ENCODE measurements at regions not wholly inside any gene's neighbourhood (a gene's known extent, or its start where the extent isn't known, plus 50 kb on each side); places are given as distances from the start of the nearest gene placed in this dataset.

DNA sequence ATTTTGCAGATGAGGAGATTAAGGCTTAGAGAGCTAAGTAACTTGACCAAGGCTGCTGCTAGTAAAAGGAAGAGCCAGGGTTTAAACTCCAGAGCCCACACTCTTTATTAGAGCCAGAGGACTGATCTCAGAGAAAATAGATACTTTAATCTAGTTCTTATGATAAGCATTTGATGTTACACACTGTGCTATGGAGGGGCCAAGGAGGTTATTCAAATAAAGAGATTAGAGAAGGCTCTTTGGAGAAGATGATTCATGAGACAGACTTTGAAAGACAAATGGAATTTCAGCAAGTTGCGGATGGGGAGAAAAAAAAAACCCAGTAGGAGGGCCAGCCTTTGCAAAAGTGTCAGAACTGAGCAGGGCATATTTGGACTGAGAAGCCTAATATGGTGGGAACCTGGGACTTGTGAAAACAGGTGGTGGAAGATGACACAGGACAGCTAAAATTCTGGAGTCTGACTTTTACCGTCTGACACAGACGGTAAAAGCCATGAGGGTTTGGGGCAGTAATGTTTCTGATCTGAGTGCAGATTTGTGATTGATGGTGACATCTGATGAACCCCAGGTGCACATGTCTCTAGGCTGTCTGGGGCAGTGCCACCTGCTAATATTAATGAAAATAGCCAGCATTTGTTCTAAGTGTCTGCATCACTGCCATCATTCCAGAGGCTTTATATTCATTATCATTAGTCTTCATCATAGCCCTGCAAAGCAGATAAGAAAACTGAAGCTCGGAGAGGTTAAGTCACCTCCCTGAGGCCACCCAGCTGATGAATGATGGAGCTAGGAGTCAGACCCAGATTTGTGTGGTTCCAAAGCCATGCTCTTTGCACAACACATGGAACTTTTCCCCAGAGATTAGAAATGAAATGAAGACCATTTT lies 65.3 kb upstream of the CXCL14 start:
- H3K4me1 ChIP-seq = peaks cover 0 to 12% (median 0%) of the 10 kb centered on the region in 4 donors
- H3K27ac ChIP-seq = no peak overlapping the region
- DNase-seq (ENCODE audit: low spot score in 2 of 2) = no peak
- no peak for TF ChIP-seq POLR2A (IDR thresholded peaks at IDR 0.05)
- TF ChIP-seq, protein P1, sequence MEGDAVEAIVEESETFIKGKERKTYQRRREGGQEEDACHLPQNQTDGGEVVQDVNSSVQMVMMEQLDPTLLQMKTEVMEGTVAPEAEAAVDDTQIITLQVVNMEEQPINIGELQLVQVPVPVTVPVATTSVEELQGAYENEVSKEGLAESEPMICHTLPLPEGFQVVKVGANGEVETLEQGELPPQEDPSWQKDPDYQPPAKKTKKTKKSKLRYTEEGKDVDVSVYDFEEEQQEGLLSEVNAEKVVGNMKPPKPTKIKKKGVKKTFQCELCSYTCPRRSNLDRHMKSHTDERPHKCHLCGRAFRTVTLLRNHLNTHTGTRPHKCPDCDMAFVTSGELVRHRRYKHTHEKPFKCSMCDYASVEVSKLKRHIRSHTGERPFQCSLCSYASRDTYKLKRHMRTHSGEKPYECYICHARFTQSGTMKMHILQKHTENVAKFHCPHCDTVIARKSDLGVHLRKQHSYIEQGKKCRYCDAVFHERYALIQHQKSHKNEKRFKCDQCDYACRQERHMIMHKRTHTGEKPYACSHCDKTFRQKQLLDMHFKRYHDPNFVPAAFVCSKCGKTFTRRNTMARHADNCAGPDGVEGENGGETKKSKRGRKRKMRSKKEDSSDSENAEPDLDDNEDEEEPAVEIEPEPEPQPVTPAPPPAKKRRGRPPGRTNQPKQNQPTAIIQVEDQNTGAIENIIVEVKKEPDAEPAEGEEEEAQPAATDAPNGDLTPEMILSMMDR (IDR thresholded peaks at IDR 0.05) = no peak
- no peak for TF ChIP-seq EP300 (IDR thresholded peaks at IDR 0.05)
- H3K36me3 ChIP-seq = no peaks in the 10 kb centered on the region
- no peaks in the 10 kb centered on the region for H3K9me3 ChIP-seq
- whole genome bisulfite sequencing, 2 donors = 61 to 84% methylated on average over 4 of the region's 4 CpGs
- no peaks in the 10 kb centered on the region for H3K27me3 ChIP-seq
- H3K4me3 ChIP-seq = no peak overlapping the region

DNA sequence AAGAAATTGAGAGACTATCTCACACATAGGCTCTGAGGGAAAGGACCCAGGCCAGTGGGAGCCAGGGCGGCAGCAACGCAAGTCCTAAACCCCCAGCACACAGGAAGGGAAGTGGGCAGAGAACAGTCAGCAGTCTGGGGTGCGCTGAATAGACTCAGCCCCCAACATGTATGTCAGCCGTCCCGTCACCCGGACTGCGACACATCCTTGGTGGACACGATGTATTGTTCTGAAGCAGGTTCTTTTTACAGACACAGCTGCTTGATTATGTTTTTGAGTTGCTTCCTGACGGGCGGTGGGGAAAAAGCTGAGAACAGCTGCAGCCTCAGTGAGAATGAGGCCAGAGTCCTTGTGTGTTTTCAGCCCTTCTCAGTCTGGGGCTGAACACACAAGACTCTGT lies 64.1 kb upstream of the CXCL14 start:
- H3K4me3 ChIP-seq = no peak overlapping the region
- H3K36me3 ChIP-seq = no peaks in the 10 kb centered on the region
- no peaks in the 10 kb centered on the region for H3K27me3 ChIP-seq
- H3K9me3 ChIP-seq = no peaks in the 10 kb centered on the region
- DNase-seq (ENCODE audit: low spot score in 2 of 2) = no peak
- TF ChIP-seq POLR2A (IDR thresholded peaks at IDR 0.05) = no peak
- TF ChIP-seq, protein P1 (IDR thresholded peaks at IDR 0.05) = no peak
- H3K4me1 ChIP-seq = peaks cover 0 to 12% (median 0%) of the 10 kb centered on the region in 4 donors
- WGBS, 2 donors = 92% methylated on average over 10 of the region's 10 CpGs
- H3K27ac ChIP-seq = no peak overlapping the region

DNA sequence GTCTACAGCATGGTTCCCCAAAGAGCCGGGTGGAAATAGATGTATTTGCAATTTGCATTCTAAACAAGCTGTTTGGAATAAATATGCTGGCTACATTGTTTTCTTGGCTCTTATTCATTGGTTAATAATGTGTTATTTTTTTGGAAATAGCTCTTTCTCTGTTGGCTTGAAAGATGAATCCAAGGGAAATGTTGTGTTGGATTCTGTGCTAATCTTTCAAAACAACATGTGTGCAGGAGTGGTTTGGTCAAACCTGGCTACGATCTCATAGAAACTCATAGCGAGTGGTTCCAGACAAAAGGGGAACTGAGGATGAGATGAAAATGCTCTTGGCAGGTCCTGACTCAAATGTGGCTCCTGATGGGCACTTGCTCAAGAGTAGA lies 63.7 kb upstream of the CXCL14 start:
- Histone ChIP-seq H3K4me3 (no peak overlapping the region), H3K27ac (no peak overlapping the region), H3K9me3 (no peaks in the 10 kb centered on the region), H3K4me1 (peaks cover 0 to 12% (median 0%) of the 10 kb centered on the region in 4 donors), H3K27me3 (no peaks in the 10 kb centered on the region), H3K36me3 (no peaks in the 10 kb centered on the region)
- DNase-seq (ENCODE audit: low spot score in 2 of 2) = no peak
- TF ChIP-seq, protein P1 (IDR thresholded peaks at IDR 0.05) = no peak
- no peak for TF ChIP-seq POLR2A (IDR thresholded peaks at IDR 0.05)
- no peak for TF ChIP-seq EP300 (IDR thresholded peaks at IDR 0.05)
- whole genome bisulfite sequencing, 2 donors = 66 to 76% methylated on average over 3 of the region's 3 CpGs

DNA sequence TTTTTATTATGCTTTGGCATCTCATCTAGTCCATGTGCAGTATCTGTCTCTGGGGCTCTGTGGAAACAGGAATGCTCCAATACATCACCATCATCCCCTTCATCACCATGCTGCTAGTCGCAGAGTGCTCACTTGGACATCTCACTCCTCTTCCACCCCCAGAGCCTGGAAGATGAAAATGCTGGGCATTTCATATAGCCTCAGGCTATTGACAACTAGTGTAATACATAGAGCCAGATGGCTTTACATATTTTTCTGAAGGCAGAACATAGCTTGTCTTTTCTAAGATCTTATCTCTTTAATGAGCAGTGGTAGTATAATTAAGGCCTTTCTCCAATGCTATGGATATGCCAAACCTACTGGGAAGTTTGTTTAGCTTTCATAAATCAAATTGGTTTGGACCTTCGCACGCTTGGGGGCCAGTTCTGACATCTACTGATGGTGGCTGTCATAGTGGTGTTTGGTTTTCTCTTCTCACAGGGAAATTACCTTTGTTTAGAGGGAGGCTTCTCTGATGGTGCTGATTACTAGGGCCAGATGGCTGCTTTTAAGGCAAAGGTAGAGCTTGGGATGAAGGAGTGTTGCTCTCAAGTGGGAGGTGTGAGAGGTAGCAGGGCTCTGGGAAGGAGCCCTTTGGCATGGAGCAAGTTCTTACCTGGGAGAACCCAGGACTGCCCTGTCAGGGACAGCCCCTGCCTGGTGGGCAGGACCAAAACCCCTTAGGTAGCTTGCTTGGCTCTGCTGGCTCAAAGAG lies 63.1 kb upstream of the CXCL14 start:
- H3K4me3 ChIP-seq = no peak overlapping the region
- no peak overlapping the region for H3K27ac ChIP-seq
- TF ChIP-seq, protein P1 (IDR thresholded peaks at IDR 0.05) = no peak
- TF ChIP-seq EP300 (IDR thresholded peaks at IDR 0.05) (no peak), POLR2A (IDR thresholded peaks at IDR 0.05) (no peak)
- 61 to 90% methylated on average over 3 of the region's 3 CpGs for WGBS, 2 donors
- H3K27me3 ChIP-seq = no peaks in the 10 kb centered on the region
- H3K9me3 ChIP-seq = no peaks in the 10 kb centered on the region
- H3K4me1 ChIP-seq = peaks cover 0 to 12% (median 0%) of the 10 kb centered on the region in 4 donors
- H3K36me3 ChIP-seq = no peaks in the 10 kb centered on the region
- DNase-seq (ENCODE audit: low spot score in 2 of 2) = no peak

DNA sequence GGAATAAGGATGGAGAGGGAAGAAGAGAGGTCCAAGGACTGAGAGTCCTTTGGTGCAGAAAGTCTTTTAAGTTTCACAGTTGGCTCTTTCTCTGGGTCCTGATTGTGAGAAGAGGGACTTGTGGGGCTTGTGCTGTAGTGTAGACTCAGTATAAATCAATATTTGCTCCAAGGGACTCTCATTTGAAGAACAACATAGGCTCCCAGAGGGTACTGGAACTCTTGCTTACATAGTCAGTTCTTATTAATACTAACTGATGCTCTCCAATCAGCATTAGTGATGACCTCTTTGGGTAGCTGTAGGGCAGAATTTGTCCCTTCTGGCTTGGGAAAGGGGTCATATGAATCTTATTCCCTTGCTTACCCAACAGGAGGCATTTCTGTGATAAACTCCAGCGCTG lies 62.5 kb upstream of the CXCL14 start:
- no peaks in the 10 kb centered on the region for H3K9me3 ChIP-seq
- 87 to 92% methylated on average over 1 of the region's 1 CpG for WGBS, 2 donors

More for the DNA sequence above, 62.5 kb upstream of the CXCL14 start:
- DNase-seq (ENCODE audit: low spot score in 2 of 2) = no peak
- Histone ChIP-seq H3K36me3 (no peaks in the 10 kb centered on the region), H3K4me3 (no peak overlapping the region), H3K27ac (no peak overlapping the region), H3K27me3 (no peaks in the 10 kb centered on the region), H3K4me1 (peaks cover 0 to 12% (median 0%) of the 10 kb centered on the region in 4 donors)
- no peak for TF ChIP-seq POLR2A (IDR thresholded peaks at IDR 0.05)
- TF ChIP-seq, protein P1 (IDR thresholded peaks at IDR 0.05) = no peak
- TF ChIP-seq EP300 (IDR thresholded peaks at IDR 0.05) = no peak
